HEK293 (cell line): ENCODE measurements at regions not wholly inside any gene's neighbourhood (a gene's known extent, or its start where the extent isn't known, plus 50 kb on each side); places are given as distances from the start of the nearest gene placed in this dataset.

Experiments
- CTCF ChIP-seq: fragments of 450-650 bp; formaldehyde crosslinking; IDR thresholded peaks from 2 replicates; pipeline ENCODE4 v1.5.1; 2016; ENCODE audit warnings: missing biosample characterization, missing genetic modification characterization
- HOXA7 ChIP-seq: sonication (generic); formaldehyde crosslinking; IDR thresholded peaks from 2 replicates; pipeline ENCODE4 v1.8.1; 2022; ENCODE audit warnings: missing genetic modification reagents, borderline replicate concordance
- MEIS1 ChIP-seq: sonication (generic); formaldehyde crosslinking; IDR thresholded peaks from 2 replicates; pipeline ENCODE4 v1.8.1; 2022; ENCODE audit warnings: missing genetic modification reagents, mild to moderate bottlenecking, borderline replicate concordance
- TRIM28 ChIP-seq: IDR thresholded peaks from 2 replicates; pipeline ENCODE4 v1.6.1; 2011; ENCODE audit warnings: low read length, control low read depth, borderline replicate concordance
- YY1 ChIP-seq: fragments of 450-650 bp; formaldehyde crosslinking; IDR thresholded peaks from 2 replicates; pipeline ENCODE4 v1.5.1; 2018; ENCODE audit warnings: missing biosample characterization, missing genetic modification characterization
- ZNF121 ChIP-seq: fragments of 450-650 bp; formaldehyde crosslinking; IDR thresholded peaks from 2 replicates; pipeline ENCODE4 v1.5.1; 2016; ENCODE audit warnings: missing biosample characterization, missing genetic modification characterization
- ZNF16 ChIP-seq: fragments of 450-650 bp; formaldehyde crosslinking; IDR thresholded peaks from 2 replicates; pipeline ENCODE4 v1.5.1; 2016; ENCODE audit warnings: low read depth, missing biosample characterization, missing genetic modification characterization
- ZNF37A ChIP-seq: fragments of 450-650 bp; IDR thresholded peaks from 2 replicates; pipeline ENCODE4 v1.5.1; 2018; ENCODE audit warnings: missing biosample characterization, missing genetic modification characterization
- ZNF404 ChIP-seq: fragments of 450-650 bp; formaldehyde crosslinking; IDR thresholded peaks from 2 replicates; pipeline ENCODE4 v1.5.1; 2017; ENCODE audit warnings: missing biosample characterization, missing genetic modification characterization
- ZNF473 ChIP-seq: fragments of 450-650 bp; formaldehyde crosslinking; IDR thresholded peaks from 2 replicates; pipeline ENCODE4 v1.5.1; 2017; ENCODE audit warnings: missing biosample characterization, missing genetic modification characterization
- ZNF514 ChIP-seq: fragments of 450-650 bp; formaldehyde crosslinking; IDR thresholded peaks from 2 replicates; pipeline ENCODE4 v1.5.1; 2016; ENCODE audit warnings: missing biosample characterization, missing genetic modification characterization
- ZNF704 ChIP-seq: fragments of 450-650 bp; formaldehyde crosslinking; IDR thresholded peaks from 2 replicates; pipeline ENCODE4 v1.5.1; 2016; ENCODE audit warnings: missing biosample characterization, missing genetic modification characterization

GRCh38 chr6:47111685-47112084, 69.6 kb upstream of the ADGRF1 start:
- TF ChIP-seq CTCF (tag by site-specific recombination), result no peak
- TF ChIP-seq ZNF704 (tag by site-specific recombination), result no peak
- no peak for TF ChIP-seq ZNF514
- no peak for TF ChIP-seq ZNF37A
- TF ChIP-seq HOXA7 (CRISPR knock-in tag), result no peak
- no peak for TF ChIP-seq YY1 (tag by site-specific recombination)
- no peak for TF ChIP-seq TRIM28
- TF ChIP-seq ZNF121 (tag by site-specific recombination), result no peak
- no peak for TF ChIP-seq ZNF404 (tag by site-specific recombination)
- TF ChIP-seq ZNF16 (tag by site-specific recombination), result no peak
- TF ChIP-seq MEIS1 (CRISPR knock-in tag), result no peak
- no peak for TF ChIP-seq ZNF473 (tag by site-specific recombination)
